Right lobe of liver (tissue), 6 donors: ENCODE measurements at regions not wholly inside any gene's neighbourhood (a gene's known extent, or its start where the extent isn't known, plus 50 kb on each side); places are given as distances from the start of the nearest gene placed in this dataset.

Source experiments
- ATAC-seq, 4 donors: fragments of 200-7000 bp; cut with Tn5 transposase; one replicate each; pipeline ENCODE4 v1.9.1; 2020; ENCODE audit warnings: mild to moderate bottlenecking in 4 of 4, moderate library complexity in 4 of 4
- DNase-seq, 3 donors: peaks; one replicate each; pipeline ENCODE4 v3.0.0-alpha.2; 2020
- H3K27ac ChIP-seq, 3 donors: fragments of 200-600 bp; one replicate each; pipeline ENCODE4 v1.8.0; 2022
- H3K27me3 ChIP-seq, 2 donors: fragments of 200-600 bp; one replicate each; pipeline ENCODE4 v1.8.0; 2022
- H3K36me3 ChIP-seq, 4 donors: fragments of 200-600 bp; sonication (generic) in 1 of 4; one replicate each; pipeline versions ENCODE4 v1.5.1 to v1.8.0; 2017 to 2022; ENCODE audit warnings: control low read depth in 1 of 4
- H3K4me1 ChIP-seq, 4 donors: fragments of 200-600 bp; sonication (generic) in 1 of 4; one replicate each; pipeline versions ENCODE4 v1.5.1 to v1.8.0; 2017 to 2022; ENCODE audit warnings: control low read depth in 1 of 4
- H3K4me3 ChIP-seq, 3 donors: fragments of 200-600 bp; one replicate each; pipeline ENCODE4 v1.8.0; 2022
- H3K9me3 ChIP-seq, 4 donors: fragments of 200-600 bp; sonication (generic) in 1 of 4; one replicate each; pipeline versions ENCODE4 v1.5.1 to v1.8.0; 2017 to 2022; ENCODE audit warnings: control low read depth in 1 of 4
- CTCF ChIP-seq, 4 donors: fragments of 200-600 bp in 3 of 4; fragments of 450-650 bp in 1 of 4; IDR thresholded peaks; one replicate each; pipeline versions ENCODE4 v1.5.1 to v1.8.0; 2016 to 2022; ENCODE audit warnings: antibody characterized with exemption in 4 of 4, mild to moderate bottlenecking in 2 of 4
- POLR2A ChIP-seq: fragments of 450-650 bp; IDR thresholded peaks from one replicate; pipeline ENCODE4 v1.6.1; 2017; ENCODE audit warnings: antibody characterized with exemption, mild to moderate bottlenecking
- WGBS: methylation state at CpG from one replicate; pipeline ENCODE4 v1.1.6; 2018; ENCODE audit warnings: low coverage, low lambda C conversion rate; ENCODE audit not compliant: insufficient coverage; ENCODE audit errors: missing lambda C conversion rate; 5-methylcytosine and 5-hydroxymethylcytosine counted together
- intact Hi-C, 2 donors: fragments of 100-400 bp; cut with DNase I; formaldehyde crosslinking; loops; one replicate each; pipeline versions ENCODE4 v1.11.2 to v1.14.1; 2022
- donor health status: DM: no; HTN: yes; CAD: no.
- donor health status: DM: no; HTN: no; CAD: no.
- donor health status: DM: no; HTN: no; CAD: no.
- donor health status: DM: no; HTN: yes; CAD: no.
- donor health status: DM: no; HTN: yes; CAD: no.

- 69% methylated on average over 9 of the region's 18 CpGs for WGBS
- TF ChIP-seq CTCF (IDR thresholded peaks at IDR 0.05): no peak
- TF ChIP-seq POLR2A: no peak
- ATAC-seq: no peak
- no peaks in the 10 kb centered on the region for H3K4me1 ChIP-seq
- no peak overlapping the region for H3K4me3 ChIP-seq
- no peaks in the 10 kb centered on the region for H3K9me3 ChIP-seq
- no peak overlapping the region for H3K27ac ChIP-seq
- intact Hi-C loops: no loop called here
- H3K27me3 ChIP-seq: no peaks in the 10 kb centered on the region
- no peak for DNase-seq
- no peaks in the 10 kb centered on the region for H3K36me3 ChIP-seq
Observed at GRCh38 chr18:78769502-78770105, 210.0 kb upstream of the SALL3 start.

DNA sequence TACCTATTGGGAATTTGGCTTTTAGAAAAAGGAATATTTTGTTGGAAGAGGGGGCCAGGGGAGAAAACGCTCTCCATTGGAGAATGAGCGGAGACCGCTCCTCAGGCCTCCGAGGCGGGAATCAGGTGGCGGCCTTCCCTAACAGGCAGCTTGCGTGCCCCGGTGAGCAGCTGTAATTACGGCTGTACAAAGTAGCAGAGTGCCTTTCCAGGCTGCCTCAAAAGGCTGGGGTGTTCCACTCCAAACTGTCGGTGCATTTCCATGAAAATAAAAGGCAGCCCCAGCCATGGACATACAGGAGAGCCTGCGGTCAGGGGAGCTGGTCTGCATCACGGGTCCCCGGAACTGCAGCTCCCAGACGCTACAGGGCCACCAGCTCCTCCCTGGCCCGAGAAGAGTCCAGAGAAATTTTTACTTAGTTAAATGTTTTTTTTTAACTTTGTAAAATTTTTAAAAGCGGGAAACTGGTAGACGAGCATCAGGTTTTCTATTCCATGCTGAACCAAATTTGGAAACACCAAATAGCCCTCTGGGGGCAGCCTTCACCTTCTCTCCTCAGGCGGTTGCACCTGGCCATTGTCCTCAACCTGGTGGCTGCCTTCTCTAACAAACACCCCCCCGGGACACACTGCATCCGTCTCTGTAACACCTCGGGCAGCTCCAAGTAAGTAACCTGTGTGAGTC, 209.3 kb upstream of the SALL3 start:
- WGBS: 63% methylated on average over 9 of the region's 21 CpGs
- no peaks in the 10 kb centered on the region for H3K9me3 ChIP-seq
- ATAC-seq (no peak), DNase-seq (no peak)
- H3K4me1 ChIP-seq: no peaks in the 10 kb centered on the region
- intact Hi-C loops: no loop called here
- H3K27me3 ChIP-seq: no peaks in the 10 kb centered on the region
- no peak for TF ChIP-seq POLR2A
- no peak for TF ChIP-seq CTCF (IDR thresholded peaks at IDR 0.05)
- H3K36me3 ChIP-seq: no peaks in the 10 kb centered on the region
- no peak overlapping the region for H3K4me3 ChIP-seq
- no peak overlapping the region for H3K27ac ChIP-seq

DNA sequence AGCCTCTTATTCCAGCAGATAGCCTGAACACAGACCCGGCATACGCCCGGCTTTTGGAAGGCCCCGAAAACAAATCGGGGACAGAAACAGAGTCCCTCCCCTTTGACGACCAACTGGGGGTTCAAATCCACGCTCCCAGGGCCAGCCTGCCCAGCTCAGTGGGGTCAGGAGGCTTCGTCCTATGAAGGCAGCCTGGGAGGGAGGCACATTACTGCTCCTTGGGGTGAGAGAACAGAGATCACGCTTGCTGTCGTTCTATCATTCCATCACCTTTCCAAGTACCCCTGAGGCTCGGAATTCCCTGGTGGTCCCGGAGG, 208.8 kb upstream of the SALL3 start:
- Histone ChIP-seq H3K36me3 (no peaks in the 10 kb centered on the region), H3K9me3 (no peaks in the 10 kb centered on the region), H3K27ac (no peak overlapping the region), H3K4me3 (no peak overlapping the region), H3K4me1 (no peaks in the 10 kb centered on the region), H3K27me3 (no peaks in the 10 kb centered on the region)
- ATAC-seq: no peak
- 60% methylated on average over 9 of the region's 12 CpGs for WGBS
- intact Hi-C loops: no loop called here
- TF ChIP-seq POLR2A (no peak), CTCF (IDR thresholded peaks at IDR 0.05) (no peak)
- DNase-seq: no peak

GRCh38 chr18:78771496-78772359, 207.9 kb upstream of the SALL3 start:
- 57% methylated on average over 5 of the region's 22 CpGs for WGBS
- Histone ChIP-seq H3K27ac (no peak overlapping the region), H3K36me3 (no peaks in the 10 kb centered on the region), H3K27me3 (no peaks in the 10 kb centered on the region), H3K9me3 (no peaks in the 10 kb centered on the region), H3K4me3 (no peak overlapping the region), H3K4me1 (no peaks in the 10 kb centered on the region)
- ATAC-seq: no peak
- no peak for TF ChIP-seq POLR2A
- no peak for TF ChIP-seq CTCF (IDR thresholded peaks at IDR 0.05)
- DNase-seq: peak in 1 of 3 donors; percentile 31
- intact Hi-C loops: no loop called here
